HUES48 (cell line): ENCODE measurements at regions not wholly inside any gene's neighbourhood (a gene's known extent, or its start where the extent isn't known, plus 50 kb on each side); places are given as distances from the start of the nearest gene placed in this dataset.
"Not testable (repeated sequence)": the region's sequence is repeated elsewhere in the genome, so short reads cannot be mapped to it uniquely, and the experiment has no call there.

ENCODE experiments used
- H3K27ac ChIP-seq: one replicate; pipeline ENCODE4 v1.7.0; 2013; ENCODE audit warnings: low read depth, low read length, inconsistent platforms
- H3K27me3 ChIP-seq: 2 replicates; pipeline ENCODE4 v1.6.1; 2013; ENCODE audit warnings: mild to moderate bottlenecking, low read length; ENCODE audit not compliant: control insufficient read depth, insufficient read depth
- H3K36me3 ChIP-seq: 2 replicates; pipeline ENCODE4 v1.6.1; 2013; ENCODE audit warnings: low read length; ENCODE audit not compliant: control insufficient read depth, insufficient read depth
- H3K4me1 ChIP-seq: 2 replicates; pipeline ENCODE4 v1.6.1; 2013; ENCODE audit warnings: mild to moderate bottlenecking, low read length; ENCODE audit not compliant: control insufficient read depth, insufficient read depth
- H3K4me3 ChIP-seq: 2 replicates; pipeline ENCODE4 v1.5.1; 2013; ENCODE audit warnings: mild to moderate bottlenecking, low read depth, low read length
- H3K9ac ChIP-seq: 2 replicates; pipeline ENCODE4 v1.6.1; 2013; ENCODE audit warnings: mild to moderate bottlenecking, low read depth, low read length, moderate library complexity
- H3K9me3 ChIP-seq: 2 replicates; pipeline ENCODE4 v1.6.1; 2013; ENCODE audit warnings: low read length; ENCODE audit not compliant: control insufficient read depth, insufficient read depth

DNA sequence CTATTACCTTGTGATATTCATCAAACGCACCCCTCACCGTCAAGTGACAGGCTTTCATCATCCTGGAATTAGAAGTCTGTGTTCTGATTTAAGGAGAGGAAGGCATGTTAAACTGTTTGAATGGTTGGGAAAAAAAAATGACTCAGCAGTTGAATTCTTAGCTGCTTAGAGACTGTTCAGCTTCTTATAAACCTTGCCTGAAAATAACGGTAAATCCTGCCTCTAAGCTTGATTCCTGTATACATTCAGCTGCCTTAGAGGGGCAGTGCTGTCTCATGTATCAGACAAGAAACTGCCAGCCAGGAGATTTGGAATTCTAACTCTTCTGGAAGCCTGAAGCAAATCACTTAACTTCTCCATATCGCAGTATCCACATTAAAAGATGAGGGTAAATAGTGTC, 437.4 kb downstream of the JRKL start:
- Histone ChIP-seq H3K4me1 (no peaks in the 10 kb centered on the region), H3K27ac (no peak overlapping the region), H3K36me3 (no peaks in the 10 kb centered on the region), H3K27me3 (no peaks in the 10 kb centered on the region), H3K9me3 (no peaks in the 10 kb centered on the region), H3K9ac (no peak overlapping the region), H3K4me3 (no peak overlapping the region)

DNA sequence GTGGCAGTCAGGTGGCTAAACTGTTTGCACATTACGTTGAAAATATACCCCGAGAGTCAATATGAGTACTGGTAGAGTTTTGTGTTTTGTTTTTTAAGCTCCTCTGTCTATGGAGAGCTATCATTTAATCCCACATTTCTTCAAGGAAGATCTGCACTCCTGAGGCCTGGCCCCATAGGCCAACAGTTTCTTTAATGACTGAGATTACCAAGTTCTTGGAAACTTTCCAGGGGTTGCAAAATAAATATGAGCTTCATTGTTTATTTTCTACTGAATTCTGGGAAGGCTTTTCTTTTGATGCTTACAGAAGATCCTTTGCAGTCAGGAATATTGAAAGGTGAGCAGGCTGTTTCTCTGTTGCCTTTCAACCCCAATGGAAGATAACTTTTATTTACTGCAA, 452.0 kb downstream of the JRKL start:
- no peak overlapping the region for H3K9ac ChIP-seq
- no peaks in the 10 kb centered on the region for H3K27me3 ChIP-seq
- H3K4me3 ChIP-seq: no peak overlapping the region
- H3K4me1 ChIP-seq: no peaks in the 10 kb centered on the region
- no peaks in the 10 kb centered on the region for H3K36me3 ChIP-seq
- H3K27ac ChIP-seq: no peak overlapping the region
- H3K9me3 ChIP-seq: no peaks in the 10 kb centered on the region

DNA sequence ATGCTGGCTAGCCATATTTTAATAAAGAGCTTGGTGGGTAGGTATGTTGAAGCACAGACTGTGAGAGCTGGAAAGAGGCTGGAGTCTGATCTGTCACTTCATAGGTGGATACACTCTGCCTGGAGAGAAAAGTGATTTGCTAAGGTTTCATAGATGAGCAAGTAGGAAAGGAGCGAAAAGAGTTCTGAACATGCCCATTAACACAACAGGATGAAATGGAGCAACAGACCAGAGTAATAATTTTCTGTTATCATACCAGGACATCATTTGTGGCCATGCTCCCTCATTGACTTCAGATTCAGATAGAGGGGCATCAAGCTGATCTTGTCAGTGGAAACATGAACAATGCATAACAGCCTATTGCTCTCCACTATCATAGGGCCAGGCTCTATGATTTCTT, 452.9 kb downstream of the JRKL start:
- no peaks in the 10 kb centered on the region for H3K9me3 ChIP-seq
- H3K27ac ChIP-seq: no peak overlapping the region
- no peak overlapping the region for H3K9ac ChIP-seq
- no peaks in the 10 kb centered on the region for H3K4me1 ChIP-seq
- no peaks in the 10 kb centered on the region for H3K27me3 ChIP-seq
- H3K4me3 ChIP-seq: no peak overlapping the region
- H3K36me3 ChIP-seq: no peaks in the 10 kb centered on the region

DNA sequence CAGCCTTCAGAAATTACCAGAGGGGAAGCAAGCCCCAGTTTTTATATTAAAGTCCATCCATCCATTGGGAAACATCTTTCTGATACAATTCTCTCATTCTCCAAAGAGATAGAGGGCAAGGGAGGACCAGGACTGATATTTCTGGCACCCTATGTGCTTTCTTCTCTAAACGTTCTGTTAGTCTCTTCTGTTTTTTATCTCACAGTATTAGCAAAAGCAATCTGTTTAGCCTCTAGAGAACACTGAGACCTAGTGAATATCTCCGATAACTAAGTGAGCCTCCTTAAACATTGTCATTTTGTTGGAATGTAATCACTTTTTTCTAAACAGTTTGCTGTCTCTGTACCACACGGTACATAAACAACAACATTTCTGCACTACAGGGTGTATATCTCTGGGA, 464.6 kb downstream of the JRKL start:
- peaks cover 5% of the 10 kb centered on the region; the same call in 1 of the 2 replicates for H3K4me1 ChIP-seq
- no peaks in the 10 kb centered on the region for H3K36me3 ChIP-seq
- 0 out of 2 replicates have a peak, but pooled peaks cover 2% of the 10 kb centered on the region for H3K9me3 ChIP-seq
- no peak overlapping the region for H3K27ac ChIP-seq
- no peak overlapping the region for H3K4me3 ChIP-seq
- H3K9ac ChIP-seq: no peak overlapping the region
- no peaks in the 10 kb centered on the region for H3K27me3 ChIP-seq

DNA sequence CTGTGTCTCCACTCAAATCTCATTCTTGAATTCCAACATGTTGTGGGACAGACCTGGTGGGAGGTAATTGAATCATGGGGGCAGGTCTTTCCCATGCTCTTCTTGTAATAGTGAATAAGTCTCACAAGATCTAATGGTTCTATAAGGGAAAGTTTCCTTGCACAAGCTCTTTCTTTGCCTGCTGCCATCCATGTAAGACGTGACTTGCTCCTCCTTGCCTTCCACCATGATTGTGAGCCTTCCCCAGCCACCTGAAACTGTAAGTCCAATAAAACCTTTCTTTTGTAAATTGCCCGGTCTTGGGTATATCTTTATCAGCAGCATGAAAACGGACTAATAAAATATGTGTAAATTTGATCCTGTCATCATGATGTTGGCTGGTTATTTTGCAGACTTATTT, 471.9 kb downstream of the JRKL start:
- not testable (repeated sequence) for H3K4me3 ChIP-seq, H3K9ac ChIP-seq, H3K4me1 ChIP-seq, H3K27ac ChIP-seq, H3K9me3 ChIP-seq, H3K27me3 ChIP-seq, H3K36me3 ChIP-seq

DNA sequence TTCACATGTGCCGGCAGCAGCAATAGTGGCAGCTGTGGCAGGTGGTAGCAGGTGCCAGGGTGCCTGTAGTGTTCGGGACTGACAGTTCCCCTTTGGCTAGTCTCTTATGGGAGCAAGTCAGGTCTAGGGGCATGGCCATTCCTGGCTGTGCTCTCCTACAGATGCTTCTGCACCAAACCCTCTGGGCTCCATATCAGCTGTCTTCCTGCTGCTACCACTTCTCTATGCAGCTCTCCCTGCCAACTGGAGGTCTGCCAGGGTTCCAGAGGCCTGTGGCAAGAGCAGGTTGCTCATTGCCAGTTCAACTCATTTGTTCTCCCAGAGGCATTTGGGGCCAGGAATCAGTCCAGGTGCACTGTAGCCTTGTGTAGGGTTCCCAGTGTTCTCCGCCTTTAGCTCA, 473.7 kb downstream of the JRKL start:
- Histone ChIP-seq H3K9ac (no peak overlapping the region), H3K9me3 (no peaks in the 10 kb centered on the region), H3K36me3 (no peaks in the 10 kb centered on the region), H3K4me1 (no peaks in the 10 kb centered on the region), H3K27me3 (no peaks in the 10 kb centered on the region), H3K27ac (no peak overlapping the region), H3K4me3 (no peak overlapping the region)

DNA sequence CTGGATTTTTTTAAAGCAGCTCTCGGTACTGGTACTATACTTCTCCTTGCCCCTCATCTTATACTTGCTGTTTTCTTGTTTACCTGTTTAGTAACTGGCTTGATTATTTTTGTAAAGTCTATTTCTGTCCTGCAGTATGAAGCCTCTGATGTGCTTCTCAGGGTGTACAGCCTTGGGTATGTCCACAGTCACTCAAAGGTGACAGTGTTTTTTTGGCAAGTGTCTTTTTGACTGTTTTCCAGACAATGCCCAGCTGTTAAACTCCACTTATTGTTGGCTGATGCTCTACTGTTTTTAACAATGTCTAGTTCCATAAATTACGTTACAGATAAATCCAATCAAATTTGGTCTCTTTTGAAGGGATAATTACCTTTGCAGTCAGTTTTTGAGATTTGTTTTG, 475.2 kb downstream of the JRKL start:
- H3K9ac ChIP-seq: no peak overlapping the region
- H3K27ac ChIP-seq: no peak overlapping the region
- H3K4me1 ChIP-seq: no peaks in the 10 kb centered on the region
- H3K36me3 ChIP-seq: no peaks in the 10 kb centered on the region
- no peaks in the 10 kb centered on the region for H3K9me3 ChIP-seq
- no peaks in the 10 kb centered on the region for H3K27me3 ChIP-seq
- H3K4me3 ChIP-seq: no peak overlapping the region

DNA sequence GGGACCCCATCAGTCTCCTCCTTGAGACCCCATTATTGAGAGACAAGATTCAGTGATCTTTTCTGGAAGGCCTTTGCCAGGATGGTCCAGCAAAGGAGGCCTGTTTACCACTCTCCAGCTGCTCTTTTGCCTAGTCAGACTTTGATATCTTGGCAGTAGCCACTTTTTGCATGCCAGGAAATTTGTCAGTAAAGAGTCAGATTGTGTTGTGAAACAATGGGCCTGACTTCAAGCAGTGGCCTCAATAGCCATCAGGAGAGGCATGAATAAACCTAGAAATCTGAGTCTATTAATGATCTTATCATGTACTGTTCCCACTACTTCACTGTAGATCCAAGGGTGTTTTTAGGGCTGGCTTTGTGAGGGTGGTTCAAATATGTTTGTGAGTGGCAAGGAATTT, 479.4 kb downstream of the JRKL start:
- no peaks in the 10 kb centered on the region for H3K4me1 ChIP-seq
- no peak overlapping the region for H3K9ac ChIP-seq
- H3K27me3 ChIP-seq: no peaks in the 10 kb centered on the region
- H3K27ac ChIP-seq: no peak overlapping the region
- H3K36me3 ChIP-seq: no peaks in the 10 kb centered on the region
- H3K4me3 ChIP-seq: no peak overlapping the region
- no peaks in the 10 kb centered on the region for H3K9me3 ChIP-seq

DNA sequence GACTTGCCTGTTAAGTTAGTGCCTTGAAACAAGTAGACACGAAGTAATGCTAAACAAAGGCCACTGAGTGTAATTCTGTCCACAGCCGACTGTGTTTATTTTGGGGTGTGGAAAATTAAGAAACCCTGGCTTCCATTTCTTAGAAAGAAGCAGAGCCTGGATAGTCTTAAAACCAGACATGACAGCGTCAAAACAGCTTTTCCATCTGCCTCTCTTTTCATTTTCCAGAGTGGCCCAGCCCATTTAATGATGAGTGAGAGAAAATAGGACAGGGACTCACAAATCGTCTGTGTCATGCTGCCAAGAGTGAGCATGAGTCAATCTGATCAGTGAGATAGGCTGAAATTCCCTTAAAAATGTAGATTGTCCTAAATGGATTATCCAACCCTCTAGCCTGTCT, 485.9 kb downstream of the JRKL start:
- Histone ChIP-seq H3K4me1 (peaks cover 4% of the 10 kb centered on the region), H3K4me3 (no peak overlapping the region), H3K9me3 (no peaks in the 10 kb centered on the region; the same call in none of the 2 replicates), H3K9ac (no peak overlapping the region), H3K27me3 (no peaks in the 10 kb centered on the region), H3K36me3 (no peaks in the 10 kb centered on the region), H3K27ac (no peak overlapping the region)

DNA sequence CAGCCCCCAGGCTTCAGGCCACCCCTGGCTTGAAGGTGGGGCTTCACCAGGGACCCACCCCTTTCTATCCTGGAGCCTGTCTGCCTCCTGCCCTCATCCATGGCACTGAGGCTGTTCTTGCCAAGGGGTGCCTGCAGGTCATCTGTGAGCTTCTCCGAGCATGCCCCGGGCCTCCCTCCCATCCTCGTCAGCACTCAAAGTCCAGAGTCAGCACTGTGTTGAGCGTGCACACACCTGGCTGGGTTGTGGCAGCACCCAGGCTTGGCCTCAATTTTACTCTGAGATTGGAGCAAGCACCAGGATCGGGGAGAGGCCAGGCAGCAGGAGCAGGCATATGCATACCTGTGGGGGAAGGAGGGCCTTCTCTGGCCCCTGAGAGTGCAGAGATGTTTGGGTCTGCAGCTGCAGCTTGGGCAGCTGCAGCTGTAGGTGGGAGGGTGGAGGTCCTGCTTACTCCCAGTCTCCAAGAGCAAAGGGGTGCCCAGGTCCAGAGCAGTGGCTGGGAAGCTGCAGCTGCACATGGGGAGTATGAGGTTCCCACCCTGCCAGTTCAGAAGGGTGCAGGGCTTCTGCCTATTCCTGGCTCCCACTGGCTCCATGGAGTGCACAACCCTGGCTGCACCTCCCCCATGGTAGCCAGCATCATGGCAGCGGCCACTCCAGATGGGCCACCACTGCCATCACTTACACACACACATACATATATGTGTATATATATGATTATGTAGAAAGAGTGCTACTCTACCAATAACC, 488.7 kb downstream of the JRKL start:
- Histone ChIP-seq H3K36me3 (no peaks in the 10 kb centered on the region), H3K9me3 (no peaks in the 10 kb centered on the region; the same call in none of the 2 replicates), H3K9ac (no peak overlapping the region), H3K27me3 (no peaks in the 10 kb centered on the region), H3K27ac (no peak overlapping the region), H3K4me3 (no peak overlapping the region), H3K4me1 (peaks cover 4% of the 10 kb centered on the region)

DNA sequence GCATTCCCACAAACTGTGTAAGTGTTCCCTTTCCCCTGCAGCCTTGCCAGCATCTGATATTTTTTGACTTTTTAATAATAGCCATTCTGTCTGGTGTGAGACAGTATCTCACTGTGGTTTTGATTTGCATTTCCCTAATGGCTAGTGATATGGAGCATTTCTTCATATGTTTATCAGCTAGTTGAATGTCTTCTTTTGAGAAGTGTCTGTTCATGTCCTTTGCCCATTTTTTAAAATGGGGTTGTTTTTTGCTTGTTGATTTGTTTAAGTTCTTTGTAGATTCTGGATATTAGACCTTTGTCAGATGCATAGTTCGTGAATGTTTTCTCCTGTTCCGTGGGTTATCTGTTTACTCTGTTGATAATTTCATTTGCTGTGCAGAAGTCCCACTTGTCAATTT, 492.8 kb downstream of the JRKL start:
- not testable (repeated sequence) for H3K4me3 ChIP-seq, H3K9ac ChIP-seq, H3K4me1 ChIP-seq, H3K27me3 ChIP-seq, H3K36me3 ChIP-seq, H3K9me3 ChIP-seq, H3K27ac ChIP-seq
